Esophagus (tissue), 2 donors: ENCODE measurements at regions not wholly inside any gene's neighbourhood (a gene's known extent, or its start where the extent isn't known, plus 50 kb on each side); places are given as distances from the start of the nearest gene placed in this dataset.

Source experiments
- H3K27ac ChIP-seq, 2 donors: one replicate each; pipeline ENCODE4 v1.5.1; 2013; ENCODE audit warnings: low read depth in 2 of 2, mild to moderate bottlenecking in 2 of 2, inconsistent platforms in 1 of 2, low read length in 1 of 2, moderate library complexity in 1 of 2
- H3K27me3 ChIP-seq, 2 donors: one replicate each; pipeline ENCODE4 v1.6.1; 2013; ENCODE audit warnings: low read length in 2 of 2, control low read depth in 1 of 2, mild to moderate bottlenecking in 1 of 2; ENCODE audit not compliant: insufficient read depth in 2 of 2, control insufficient read depth in 1 of 2
- H3K36me3 ChIP-seq, 2 donors: one replicate each; pipeline ENCODE4 v1.6.1; 2013; ENCODE audit warnings: low read length in 1 of 2; ENCODE audit not compliant: control insufficient read depth in 2 of 2, insufficient read depth in 2 of 2
- H3K4me1 ChIP-seq, 2 donors: one replicate each; pipeline ENCODE4 v1.6.1; 2013; ENCODE audit warnings: low read length in 1 of 2; ENCODE audit not compliant: control insufficient read depth in 2 of 2, insufficient read depth in 2 of 2
- H3K4me3 ChIP-seq, 2 donors: one replicate each; pipeline ENCODE4 v1.5.1; 2013; ENCODE audit warnings: low read length in 2 of 2, mild to moderate bottlenecking in 2 of 2, low read depth in 1 of 2, moderate library complexity in 1 of 2
- H3K9me3 ChIP-seq, 2 donors: one replicate each; pipeline ENCODE4 v1.6.1; 2013; ENCODE audit warnings: mild to moderate bottlenecking in 2 of 2, low read depth in 1 of 2, low read length in 1 of 2, moderate library complexity in 1 of 2; ENCODE audit not compliant: control insufficient read depth in 2 of 2, insufficient read depth in 1 of 2
- WGBS, 2 donors: extraction: QIAGEN DNeasy Blood & Tissue Kit; methylation state at CpG; one replicate each; pipeline ENCODE4 v1.1.7; 2013; 5-methylcytosine and 5-hydroxymethylcytosine counted together
- donor health status: healthy with polysubstance abuse.
- donor health status: Bipolar disorder and iron deficiency.

- 81% methylated on average over 1 of the region's 1 CpG for WGBS, 2 donors
- Histone ChIP-seq H3K4me1 (no peaks in the 10 kb centered on the region), H3K9me3 (no peaks in the 10 kb centered on the region), H3K27ac (no peak overlapping the region), H3K36me3 (no peaks in the 10 kb centered on the region), H3K4me3 (no peak overlapping the region), H3K27me3 (no peaks in the 10 kb centered on the region)
Observed at GRCh38 chr12:33706927-33707326, 267.3 kb upstream of the SYT10 start.

DNA sequence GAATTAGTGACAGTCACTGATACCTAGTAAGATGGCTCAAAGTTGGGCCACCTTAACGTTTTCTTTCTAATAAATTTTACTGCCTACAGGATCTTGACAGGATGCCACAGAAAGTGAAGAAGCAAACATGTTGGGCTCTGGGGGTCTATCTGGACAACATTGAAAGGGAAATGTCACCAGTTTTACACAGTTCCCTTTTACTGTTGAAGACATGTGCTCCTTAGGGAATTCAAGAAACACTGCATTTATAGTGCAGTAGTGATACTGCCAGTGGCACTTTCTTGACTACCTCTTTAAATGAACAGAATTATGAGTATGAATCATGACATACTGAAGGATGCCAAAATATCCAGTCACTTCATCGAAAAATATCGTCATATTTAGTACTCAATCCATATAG lies 269.3 kb upstream of the SYT10 start:
- no peaks in the 10 kb centered on the region for H3K4me1 ChIP-seq
- no peaks in the 10 kb centered on the region for H3K27me3 ChIP-seq

DNA sequence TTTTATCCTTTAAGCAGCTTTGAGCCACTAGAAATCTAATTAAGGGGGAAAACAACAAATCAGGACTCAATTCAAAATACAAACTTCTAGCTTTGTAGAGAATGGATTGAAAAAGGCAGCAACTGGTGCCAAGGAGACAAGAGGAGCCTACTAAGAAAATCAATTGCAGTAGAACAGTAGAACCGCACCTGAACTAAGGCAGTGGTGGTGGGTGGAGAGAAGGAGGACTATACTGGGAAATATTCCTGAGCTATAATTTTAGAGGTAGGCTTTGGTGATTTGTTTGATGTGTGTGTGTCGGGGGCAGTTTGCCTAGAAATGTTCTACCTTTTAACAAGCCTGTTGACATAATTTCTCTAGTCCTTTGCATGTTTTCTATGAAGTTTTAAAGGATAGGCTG lies 270.9 kb upstream of the SYT10 start:
- no peak overlapping the region for H3K4me3 ChIP-seq
- 62 to 75% methylated on average over 2 of the region's 2 CpGs for WGBS, 2 donors
- H3K27ac ChIP-seq = no peak overlapping the region
- no peaks in the 10 kb centered on the region for H3K36me3 ChIP-seq
- no peaks in the 10 kb centered on the region for H3K4me1 ChIP-seq
- H3K27me3 ChIP-seq = no peaks in the 10 kb centered on the region
- H3K9me3 ChIP-seq = no peaks in the 10 kb centered on the region

More for the DNA sequence above, 269.3 kb upstream of the SYT10 start:
- Histone ChIP-seq H3K4me3 (no peak overlapping the region), H3K36me3 (no peaks in the 10 kb centered on the region), H3K27ac (no peak overlapping the region), H3K9me3 (no peaks in the 10 kb centered on the region)
- 67 to 73% methylated on average over 3 of the region's 3 CpGs for WGBS, 2 donors

DNA sequence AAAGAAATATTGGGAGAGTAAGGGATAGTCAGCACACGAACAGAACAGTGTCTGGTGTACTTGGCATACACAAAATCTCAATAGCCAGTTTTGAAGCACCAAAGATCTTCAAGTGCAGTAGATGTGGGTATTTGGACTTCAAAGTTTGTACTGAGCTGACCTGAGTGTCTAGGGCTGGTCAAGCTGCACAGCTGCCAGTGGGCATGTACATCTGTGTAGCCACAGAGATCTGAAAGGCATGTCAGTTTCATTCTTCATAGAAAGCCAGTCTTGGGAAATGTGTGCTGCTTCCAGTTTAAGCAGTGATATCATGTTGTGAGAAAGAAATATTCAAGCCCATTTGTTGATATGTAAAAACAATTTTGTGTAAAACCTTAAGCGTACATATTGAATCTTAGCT lies 279.0 kb upstream of the SYT10 start:
- Histone ChIP-seq H3K36me3 (no peaks in the 10 kb centered on the region), H3K27ac (no peak overlapping the region), H3K9me3 (no peaks in the 10 kb centered on the region), H3K4me3 (no peak overlapping the region), H3K4me1 (no peaks in the 10 kb centered on the region), H3K27me3 (no peaks in the 10 kb centered on the region)
- WGBS, 2 donors = 81 to 82% methylated on average over 2 of the region's 2 CpGs

DNA sequence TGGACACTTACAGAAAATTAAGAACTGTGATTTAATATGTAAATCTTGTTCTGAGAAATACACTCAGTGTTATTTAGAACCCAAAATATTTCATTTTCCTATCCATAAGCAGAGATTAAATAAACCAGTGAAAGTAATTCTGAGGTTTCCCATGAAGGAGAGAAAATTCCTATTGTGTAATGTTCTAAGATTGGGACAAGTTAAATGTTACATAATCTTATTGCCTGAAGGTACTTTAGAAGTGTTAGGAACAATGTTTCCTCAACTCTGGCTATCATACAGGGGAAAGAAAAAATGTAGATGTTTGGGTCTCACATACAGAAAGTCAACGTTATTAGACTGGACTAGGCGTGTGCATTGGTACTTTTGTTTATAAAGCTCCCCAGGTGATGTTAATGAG lies 281.9 kb upstream of the SYT10 start:
- 54 to 56% methylated on average over 2 of the region's 2 CpGs for WGBS, 2 donors
- Histone ChIP-seq H3K27me3 (no peaks in the 10 kb centered on the region), H3K9me3 (no peaks in the 10 kb centered on the region), H3K4me3 (no peak overlapping the region), H3K4me1 (no peaks in the 10 kb centered on the region), H3K36me3 (no peaks in the 10 kb centered on the region), H3K27ac (no peak overlapping the region)

GRCh38 chr12:33724867-33725266 lies 285.2 kb upstream of the SYT10 start:
- H3K4me1 ChIP-seq = no peaks in the 10 kb centered on the region
- H3K9me3 ChIP-seq = no peaks in the 10 kb centered on the region
- H3K4me3 ChIP-seq = no peak overlapping the region
- H3K27ac ChIP-seq = no peak overlapping the region
- H3K27me3 ChIP-seq = no peaks in the 10 kb centered on the region
- whole genome bisulfite sequencing, 2 donors = 62% methylated on average over 4 of the region's 4 CpGs
- no peaks in the 10 kb centered on the region for H3K36me3 ChIP-seq

GRCh38 chr12:33734871-33735270 lies 287.4 kb upstream of the ALG10 start:
- Histone ChIP-seq H3K27me3 (no peaks in the 10 kb centered on the region), H3K9me3 (peaks cover 0 to 2% of the 10 kb centered on the region in 2 donors), H3K4me1 (no peaks in the 10 kb centered on the region), H3K36me3 (no peaks in the 10 kb centered on the region), H3K27ac (no peak overlapping the region), H3K4me3 (no peak overlapping the region)
- 84 to 85% methylated on average over 2 of the region's 2 CpGs for WGBS, 2 donors

DNA sequence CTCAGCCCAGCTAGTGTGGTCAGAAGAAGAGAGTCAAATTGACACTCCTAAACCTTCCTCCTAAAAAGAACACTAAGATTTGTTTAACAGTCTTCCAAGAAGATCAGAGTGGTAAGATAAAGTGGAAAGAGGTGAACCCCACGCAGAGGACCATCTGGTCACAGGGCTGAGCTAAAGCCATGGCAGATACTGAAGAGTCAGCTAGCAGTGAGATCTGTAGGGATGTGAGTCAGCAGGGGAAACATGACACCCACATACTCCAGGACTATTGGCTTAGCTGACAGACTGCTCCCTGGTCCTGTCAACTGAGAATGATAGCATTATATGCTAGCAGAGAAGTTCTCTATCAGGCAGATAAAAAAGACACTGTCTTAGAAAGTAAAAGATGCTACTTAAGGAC lies 269.4 kb upstream of the ALG10 start:
- Histone ChIP-seq H3K27ac (no peak overlapping the region), H3K4me1 (no peaks in the 10 kb centered on the region), H3K36me3 (no peaks in the 10 kb centered on the region), H3K9me3 (no peaks in the 10 kb centered on the region), H3K4me3 (no peak overlapping the region), H3K27me3 (no peaks in the 10 kb centered on the region)
- WGBS, 2 donors = 29 to 54% methylated on average over 1 of the region's 1 CpG

- H3K27me3 ChIP-seq = no peaks in the 10 kb centered on the region
- H3K4me3 ChIP-seq = no peak overlapping the region
- no peaks in the 10 kb centered on the region for H3K36me3 ChIP-seq
- no peaks in the 10 kb centered on the region for H3K4me1 ChIP-seq
- H3K27ac ChIP-seq = no peak overlapping the region
- no peaks in the 10 kb centered on the region for H3K9me3 ChIP-seq
- 81 to 82% methylated on average over 3 of the region's 3 CpGs for WGBS, 2 donors
Observed at GRCh38 chr12:33757701-33758100, 264.6 kb upstream of the ALG10 start.

- Histone ChIP-seq H3K36me3 (no peaks in the 10 kb centered on the region), H3K9me3 (no peaks in the 10 kb centered on the region), H3K27ac (no peak overlapping the region), H3K27me3 (no peaks in the 10 kb centered on the region), H3K4me1 (no peaks in the 10 kb centered on the region), H3K4me3 (no peak overlapping the region)
- WGBS, 2 donors = 35 to 46% methylated on average over 2 of the region's 2 CpGs
Observed at GRCh38 chr12:33759279-33759678, 263.0 kb upstream of the ALG10 start.
